B cell (primary cell): ENCODE measurements at regions not wholly inside any gene's neighbourhood (a gene's known extent, or its start where the extent isn't known, plus 50 kb on each side); places are given as distances from the start of the nearest gene placed in this dataset.

Source experiments
- CTCF ChIP-seq: fragments of 200-600 bp; IDR thresholded peaks from one replicate; pipeline ENCODE4 v1.8.0; 2022; ENCODE audit warnings: antibody characterized with exemption, mild to moderate bottlenecking
- EZH2 ChIP-seq: IDR thresholded peaks from 2 replicates; pipeline ENCODE4 v1.6.1; 2012; ENCODE audit warnings: borderline replicate concordance, low read depth, mild to moderate bottlenecking, moderate library complexity, low read length; ENCODE audit not compliant: insufficient read depth, poor library complexity, severe bottlenecking

- no peak for TF ChIP-seq CTCF
- no peak for TF ChIP-seq EZH2
Measured at GRCh38 chr1:55821234-55821633, 606.1 kb upstream of the USP24 start.
